ENCODE measurements at regions not wholly inside any gene's neighbourhood (a gene's known extent, or its start where the extent isn't known, plus 50 kb on each side); places are given as distances from the start of the nearest gene placed in this dataset.

DNA sequence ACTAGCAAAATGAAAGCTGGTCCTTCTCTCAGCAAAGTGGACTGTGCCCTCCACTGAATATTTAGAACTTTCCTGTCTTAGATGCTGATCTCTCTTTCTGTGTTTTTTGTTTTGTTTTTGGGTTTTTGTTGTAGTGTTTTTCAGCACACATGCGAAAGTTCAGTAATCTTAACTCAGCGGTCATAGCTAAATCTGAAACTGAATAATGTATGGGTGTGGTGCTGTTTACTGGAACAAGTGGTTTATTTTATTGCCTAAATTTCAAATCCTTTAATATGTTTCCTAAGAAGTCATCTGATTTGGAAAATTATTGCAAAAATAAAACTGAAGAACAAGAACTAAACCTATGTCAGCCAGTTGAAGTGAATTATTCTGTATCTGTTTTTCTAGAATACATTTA, 116.0 kb upstream of the LRIG3 start:
- no peak for DNase-seq (ENCODE audit: low read depth)
- H3K4me3 ChIP-seq (ENCODE audit: low read length) = no peak overlapping the region
- TF ChIP-seq, protein P1, sequence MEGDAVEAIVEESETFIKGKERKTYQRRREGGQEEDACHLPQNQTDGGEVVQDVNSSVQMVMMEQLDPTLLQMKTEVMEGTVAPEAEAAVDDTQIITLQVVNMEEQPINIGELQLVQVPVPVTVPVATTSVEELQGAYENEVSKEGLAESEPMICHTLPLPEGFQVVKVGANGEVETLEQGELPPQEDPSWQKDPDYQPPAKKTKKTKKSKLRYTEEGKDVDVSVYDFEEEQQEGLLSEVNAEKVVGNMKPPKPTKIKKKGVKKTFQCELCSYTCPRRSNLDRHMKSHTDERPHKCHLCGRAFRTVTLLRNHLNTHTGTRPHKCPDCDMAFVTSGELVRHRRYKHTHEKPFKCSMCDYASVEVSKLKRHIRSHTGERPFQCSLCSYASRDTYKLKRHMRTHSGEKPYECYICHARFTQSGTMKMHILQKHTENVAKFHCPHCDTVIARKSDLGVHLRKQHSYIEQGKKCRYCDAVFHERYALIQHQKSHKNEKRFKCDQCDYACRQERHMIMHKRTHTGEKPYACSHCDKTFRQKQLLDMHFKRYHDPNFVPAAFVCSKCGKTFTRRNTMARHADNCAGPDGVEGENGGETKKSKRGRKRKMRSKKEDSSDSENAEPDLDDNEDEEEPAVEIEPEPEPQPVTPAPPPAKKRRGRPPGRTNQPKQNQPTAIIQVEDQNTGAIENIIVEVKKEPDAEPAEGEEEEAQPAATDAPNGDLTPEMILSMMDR (conservative IDR thresholded peaks at IDR 0.05; ENCODE audit: low read depth, low read length) = no peak

DNA sequence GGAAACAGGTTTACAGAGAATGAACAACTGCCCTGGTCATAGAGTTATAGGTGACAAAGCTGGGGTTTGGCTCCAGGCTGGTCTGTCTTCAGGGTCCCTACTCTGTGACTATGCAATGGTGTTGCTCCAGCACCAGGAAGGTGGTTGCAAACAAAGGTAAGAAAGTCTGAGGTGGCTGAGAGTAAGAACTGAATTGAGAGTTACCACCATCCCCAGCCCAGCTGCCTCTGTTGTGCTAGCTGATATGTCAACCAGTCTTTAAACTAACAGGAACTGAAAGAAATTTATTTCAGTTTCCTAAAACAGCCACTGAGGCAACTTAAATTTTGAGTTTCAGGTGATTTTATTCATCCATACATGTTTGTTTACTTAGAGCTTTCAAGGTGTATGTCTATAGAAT, 111.0 kb upstream of the LRIG3 start:
- TF ChIP-seq, protein P1 (conservative IDR thresholded peaks at IDR 0.05; ENCODE audit: low read depth, low read length) = no peak
- no peak overlapping the region for H3K4me3 ChIP-seq (ENCODE audit: low read length)
- DNase-seq (ENCODE audit: low read depth) = no peak

DNA sequence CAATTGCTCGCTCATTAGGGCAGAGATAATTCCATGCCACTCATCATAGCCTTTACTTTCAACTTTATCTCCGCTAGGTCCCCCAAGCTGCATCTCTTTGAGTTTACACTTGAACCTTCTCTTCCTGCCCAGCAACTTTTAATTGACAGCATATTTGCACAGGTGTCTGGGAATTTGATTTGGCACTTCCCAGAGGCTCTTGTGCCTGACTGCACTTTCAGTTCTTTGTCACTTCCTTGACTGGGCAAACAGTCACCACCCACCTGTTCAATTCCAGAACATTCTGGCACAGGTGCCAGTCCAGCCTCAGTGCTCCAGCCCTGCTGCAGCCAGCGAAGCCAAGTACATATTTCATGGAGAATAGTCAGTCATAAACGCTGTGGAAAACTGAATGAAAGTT, 110.1 kb upstream of the LRIG3 start:
- no peak overlapping the region for H3K4me3 ChIP-seq (ENCODE audit: low read length)
- no peak for DNase-seq (ENCODE audit: low read depth)
- TF ChIP-seq, protein P1 (conservative IDR thresholded peaks at IDR 0.05; ENCODE audit: low read depth, low read length) = no peak

DNA sequence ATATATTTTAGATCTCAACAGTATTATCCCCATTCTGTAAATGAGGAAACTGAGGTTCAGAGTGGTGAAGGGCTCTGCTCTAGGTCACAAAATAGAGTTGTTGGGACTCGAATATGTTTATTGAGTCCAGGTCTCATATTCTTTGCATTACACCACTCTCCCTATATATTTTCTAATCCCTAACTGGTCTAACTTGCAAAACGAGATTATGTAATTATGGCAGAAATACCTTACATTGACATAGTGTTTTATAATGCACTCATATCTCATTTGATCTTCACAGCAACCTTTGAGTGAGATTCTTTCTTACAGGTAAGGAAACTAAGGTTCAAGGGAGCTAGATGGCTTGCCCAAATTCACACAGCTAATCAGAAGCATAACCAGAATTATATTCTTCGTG, 106.9 kb upstream of the LRIG3 start:
- H3K4me3 ChIP-seq (ENCODE audit: low read length) = no peak overlapping the region
- TF ChIP-seq, protein P1 (conservative IDR thresholded peaks at IDR 0.05; ENCODE audit: low read depth, low read length) = no peak
- no peak for DNase-seq (ENCODE audit: low read depth)

DNA sequence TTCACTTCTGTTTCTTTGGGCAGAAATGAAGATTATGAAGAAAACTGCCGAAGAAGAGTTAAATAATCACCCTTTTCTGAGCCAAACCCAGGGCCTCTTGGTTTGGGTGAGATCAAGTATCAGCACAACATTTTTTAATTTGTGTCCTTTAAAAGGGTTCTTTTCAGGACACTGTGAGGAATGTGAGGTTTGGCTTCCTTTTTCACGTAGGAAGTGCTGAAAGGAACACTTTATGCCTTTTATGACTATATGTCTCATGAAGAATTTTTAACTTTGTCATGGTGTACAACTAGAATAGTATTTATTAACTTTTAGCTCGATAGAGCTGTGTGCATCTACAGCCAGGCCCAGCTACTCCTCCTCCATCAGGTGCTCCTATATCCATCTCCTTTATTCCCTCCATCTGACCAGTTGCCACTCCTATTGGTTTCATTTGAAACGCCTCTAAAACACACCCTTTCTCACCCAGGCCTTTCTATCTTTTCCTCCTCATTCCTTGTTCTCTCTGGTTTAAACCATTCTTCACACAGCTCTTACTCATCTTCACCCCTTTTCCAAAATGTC, 103.6 kb upstream of the LRIG3 start:
- TF ChIP-seq, protein P1 (conservative IDR thresholded peaks at IDR 0.05; ENCODE audit: low read depth, low read length) = no peak
- no peak overlapping the region for H3K4me3 ChIP-seq (ENCODE audit: low read length)
- no peak for DNase-seq (ENCODE audit: low read depth)

DNA sequence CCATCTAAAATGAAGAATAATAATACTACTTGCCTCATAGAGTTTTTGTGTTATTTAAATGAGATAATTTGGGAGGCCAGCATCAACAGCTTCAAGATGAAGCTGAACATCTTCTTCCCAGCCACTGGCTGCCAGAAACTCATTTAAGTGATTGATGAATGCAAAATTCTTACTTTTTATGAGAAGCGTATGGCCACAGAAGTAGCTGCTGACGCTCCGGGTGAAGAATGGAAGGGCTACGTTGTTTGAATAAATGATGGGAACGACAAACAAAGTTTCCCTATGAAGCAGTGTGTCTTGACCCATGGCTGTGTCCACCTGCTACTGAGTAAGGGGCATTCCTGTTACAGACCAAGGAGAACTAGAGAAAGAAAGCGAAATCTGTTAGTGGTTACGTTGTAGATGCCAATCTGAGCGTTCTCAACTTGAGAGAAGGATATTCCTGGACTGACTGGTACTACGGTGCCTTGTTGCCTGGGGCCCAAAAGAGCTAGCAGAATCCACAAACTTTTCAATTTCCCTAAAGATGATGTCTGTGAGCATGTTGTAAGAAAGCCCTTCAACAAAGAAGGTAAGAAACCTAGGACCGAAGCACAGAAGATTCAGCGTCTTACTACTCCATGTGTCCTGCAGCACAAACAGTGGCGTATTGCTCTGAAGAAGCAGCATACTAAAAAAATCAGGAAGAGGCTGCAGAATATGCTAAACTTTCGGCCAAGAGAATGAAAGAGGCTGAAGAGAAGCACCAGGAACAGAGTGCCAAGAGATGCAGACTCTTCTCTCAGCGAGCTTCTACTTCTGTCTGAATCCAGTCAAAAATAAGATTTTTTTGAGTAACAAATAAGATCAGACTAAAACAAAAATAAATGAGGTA, 100.0 kb upstream of the LRIG3 start:
- TF ChIP-seq, protein P1 (conservative IDR thresholded peaks at IDR 0.05; ENCODE audit: low read depth, low read length) = no peak
- no peak overlapping the region for H3K4me3 ChIP-seq (ENCODE audit: low read length)
- no peak for DNase-seq (ENCODE audit: low read depth)

DNA sequence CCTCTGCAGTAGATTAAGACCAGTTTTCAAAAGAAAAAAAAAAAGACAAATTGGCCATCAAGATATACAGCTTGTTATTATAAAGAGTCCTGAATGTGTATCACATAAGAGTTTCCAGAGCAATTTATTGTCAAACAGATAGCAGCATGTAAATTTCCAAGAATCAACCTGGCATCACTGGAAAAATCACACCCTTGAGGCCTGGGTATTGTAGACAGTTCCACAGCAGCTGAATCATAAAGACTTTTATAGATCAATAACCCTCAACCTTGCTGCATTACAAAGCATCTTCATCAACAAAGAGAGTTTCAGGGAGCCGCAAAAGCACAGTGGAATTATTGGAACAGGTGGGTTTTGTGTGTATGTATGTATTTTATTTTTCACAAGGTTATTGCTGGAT, 94.6 kb upstream of the LRIG3 start:
- no peak overlapping the region for H3K4me3 ChIP-seq (ENCODE audit: low read length)
- DNase-seq (ENCODE audit: low read depth) = no peak
- TF ChIP-seq, protein P1 (conservative IDR thresholded peaks at IDR 0.05; ENCODE audit: low read depth, low read length) = no peak
